GM23338 (cell line): ENCODE measurements at regions not wholly inside any gene's neighbourhood (a gene's known extent, or its start where the extent isn't known, plus 50 kb on each side); places are given as distances from the start of the nearest gene placed in this dataset.

ENCODE experiments used
- ATAC-seq: fragments of 200-7000 bp; cut with Tn5 transposase; 3 replicates; pipeline ENCODE4 v1.9.1; 2020
- DNase-seq: peaks from one replicate; pipeline ENCODE4 v3.0.0-alpha.2; 2015; ENCODE audit warnings: low spot score
- H2AFZ ChIP-seq: fragments of 200-600 bp; sonication (generic); 2 replicates; pipeline ENCODE4 v1.8.0; 2016; ENCODE audit warnings: antibody characterized with exemption, mild to moderate bottlenecking, moderate library complexity
- H3F3A ChIP-seq: fragments of 200-600 bp; sonication (generic); replicated peaks from 2 replicates; pipeline ENCODE4 v1.8.0; 2017; ENCODE audit warnings: antibody characterized with exemption, mixed run types, low read depth
- H3K27ac ChIP-seq: fragments of 200-600 bp; sonication (generic); 2 replicates; pipeline ENCODE4 v1.6.1; 2016; ENCODE audit warnings: low read depth
- H3K27me3 ChIP-seq: fragments of 200-600 bp; sonication (generic); 2 replicates; pipeline ENCODE4 v1.8.0; 2016; ENCODE audit warnings: mild to moderate bottlenecking, mixed run types, moderate library complexity; ENCODE audit not compliant: insufficient read depth
- H3K36me3 ChIP-seq: fragments of 200-600 bp; sonication (generic); 2 replicates; pipeline ENCODE4 v1.8.0; 2016; ENCODE audit warnings: mild to moderate bottlenecking; ENCODE audit not compliant: insufficient read depth
- H3K4me1 ChIP-seq: fragments of 200-600 bp; sonication (generic); 2 replicates; pipeline ENCODE4 v1.8.0; 2016; ENCODE audit warnings: mild to moderate bottlenecking, moderate library complexity; ENCODE audit not compliant: insufficient read depth
- H3K4me2 ChIP-seq: fragments of 200-600 bp; sonication (generic); 2 replicates; pipeline ENCODE4 v1.7.1; 2017; ENCODE audit warnings: mixed run types
- H3K4me3 ChIP-seq: fragments of 200-600 bp; sonication (generic); 2 replicates; pipeline ENCODE4 v1.6.1; 2016; ENCODE audit warnings: mixed run types
- H3K79me2 ChIP-seq: fragments of 200-600 bp; sonication (generic); replicated peaks from 2 replicates; pipeline ENCODE4 v1.8.0; 2017; ENCODE audit warnings: mild to moderate bottlenecking; ENCODE audit not compliant: insufficient read depth
- H3K9me2 ChIP-seq: fragments of 200-600 bp; sonication (generic); 2 replicates; pipeline ENCODE4 v1.8.0; 2017; ENCODE audit not compliant: insufficient read depth
- H4K20me1 ChIP-seq: fragments of 200-600 bp; sonication (generic); replicated peaks from 2 replicates; pipeline ENCODE4 v1.8.0; 2017; ENCODE audit warnings: mild to moderate bottlenecking; ENCODE audit not compliant: insufficient read depth
- H3K27ac Mint-ChIP-seq: 2 replicates; pipeline ENCODE4 v1.8.0; 2020; ENCODE audit warnings: inconsistent platforms, mild to moderate bottlenecking, moderate library complexity, mixed read lengths
- H3K27me3 Mint-ChIP-seq: 3 replicates; pipeline ENCODE4 v1.8.0; 2022; ENCODE audit warnings: low read depth, mild to moderate bottlenecking, moderate library complexity, mixed read lengths, inconsistent platforms; ENCODE audit not compliant: insufficient read depth, poor library complexity
- H3K36me3 Mint-ChIP-seq: 3 replicates; pipeline ENCODE4 v1.8.0; 2021; ENCODE audit warnings: low read depth, mild to moderate bottlenecking, inconsistent platforms, moderate library complexity, mixed read lengths
- H3K4me1 Mint-ChIP-seq: 3 replicates; pipeline ENCODE4 v1.8.0; 2020; ENCODE audit warnings: mild to moderate bottlenecking, inconsistent platforms, mixed read lengths
- H3K4me3 Mint-ChIP-seq: 3 replicates; pipeline ENCODE4 v1.8.0; 2021; ENCODE audit warnings: moderate library complexity, mild to moderate bottlenecking, inconsistent platforms, mixed read lengths
- H3K9me3 Mint-ChIP-seq: 3 replicates; pipeline ENCODE4 v1.8.0; 2020; ENCODE audit warnings: moderate library complexity, mild to moderate bottlenecking, inconsistent platforms, mixed read lengths
- CREB1 ChIP-seq: fragments of 250-450 bp; sonication (Bioruptor Pico); IDR thresholded peaks from 2 replicates; pipeline ENCODE4 v1.5.0; 2020; ENCODE audit warnings: low read depth, mild to moderate bottlenecking, moderate library complexity
- CTCF ChIP-seq, 2 experiments: fragments of 200-600 bp in 1 of 2; sonication (generic) in 1 of 2; conservative IDR thresholded peaks; 2 replicates each; pipeline versions ENCODE4 v1.5.1 to v1.6.1; 2016 to 2017; ENCODE audit warnings: antibody characterized with exemption in 2 of 2, low read depth in 2 of 2, mild to moderate bottlenecking in 2 of 2, moderate library complexity in 1 of 2
- ETS1 ChIP-seq: IDR thresholded peaks from 2 replicates; pipeline ENCODE4 v1.6.1; 2016; ENCODE audit warnings: antibody characterized with exemption
- EZH2 ChIP-seq: fragments of 200-600 bp; sonication (generic); IDR thresholded peaks from one replicate; pipeline ENCODE4 v1.8.0; 2017; ENCODE audit warnings: antibody characterized with exemption, mild to moderate bottlenecking, low read depth; ENCODE audit not compliant: unreplicated experiment
- EZH2phosphoT487 ChIP-seq: fragments of 200-600 bp; sonication (generic); IDR thresholded peaks from one replicate; pipeline ENCODE4 v1.8.1; 2018; ENCODE audit warnings: antibody characterized with exemption; ENCODE audit not compliant: unreplicated experiment
- JUNB ChIP-seq: IDR thresholded peaks from one replicate; pipeline ENCODE4 v1.6.1; 2016; ENCODE audit warnings: antibody characterized with exemption; ENCODE audit not compliant: unreplicated experiment
- NANOG ChIP-seq: IDR thresholded peaks from 2 replicates; pipeline ENCODE4 v1.6.1; 2016; ENCODE audit warnings: antibody characterized with exemption, borderline replicate concordance
- POLR2AphosphoS5 ChIP-seq: IDR thresholded peaks from 2 replicates; pipeline ENCODE4 v1.6.1; 2016; ENCODE audit warnings: antibody characterized with exemption, low read depth
- STAT1 ChIP-seq: IDR thresholded peaks from one replicate; pipeline ENCODE4 v1.6.1; 2016; ENCODE audit warnings: antibody characterized with exemption; ENCODE audit not compliant: unreplicated experiment
- ZNF114 ChIP-seq: fragments of 250-450 bp; sonication (Bioruptor Pico); IDR thresholded peaks from 2 replicates; pipeline ENCODE4 v1.5.0; 2020; ENCODE audit warnings: mild to moderate bottlenecking, moderate library complexity
- ZNF331 ChIP-seq: fragments of 250-450 bp; sonication (Bioruptor Pico); IDR thresholded peaks from 2 replicates; pipeline ENCODE4 v1.5.0; 2020; ENCODE audit warnings: low read depth, mild to moderate bottlenecking, moderate library complexity
- ZNF462 ChIP-seq: fragments of 250-450 bp; sonication (Bioruptor Pico); IDR thresholded peaks from 2 replicates; pipeline ENCODE4 v1.5.0; 2020; ENCODE audit warnings: mild to moderate bottlenecking, moderate library complexity
- TF ChIP-seq, protein P1 (sequence below): IDR thresholded peaks from one replicate; pipeline ENCODE4 v1.6.1; 2018; ENCODE audit warnings: antibody characterized with exemption; ENCODE audit not compliant: unreplicated experiment

- H4K20me1 ChIP-seq = no peaks in the 10 kb centered on the region
- no peak overlapping the region for H3K4me3 ChIP-seq
- H3K27me3 ChIP-seq = no peaks in the 10 kb centered on the region
- DNase-seq (no peak), ATAC-seq (no peak)
- Mint-ChIP-seq H3K27ac (no peak overlapping the region), H3K27me3 (no peaks in the 10 kb centered on the region), H3K4me1 (peaks cover 10% of the 10 kb centered on the region), H3K9me3 (no peaks in the 10 kb centered on the region), H3K4me3 (no peak overlapping the region), H3K36me3 (no peaks in the 10 kb centered on the region)
- no peak overlapping the region for H3K27ac ChIP-seq
- H3K4me2 ChIP-seq = no peak overlapping the region
- no peak overlapping the region for H2AFZ ChIP-seq
- TF ChIP-seq, protein P1, sequence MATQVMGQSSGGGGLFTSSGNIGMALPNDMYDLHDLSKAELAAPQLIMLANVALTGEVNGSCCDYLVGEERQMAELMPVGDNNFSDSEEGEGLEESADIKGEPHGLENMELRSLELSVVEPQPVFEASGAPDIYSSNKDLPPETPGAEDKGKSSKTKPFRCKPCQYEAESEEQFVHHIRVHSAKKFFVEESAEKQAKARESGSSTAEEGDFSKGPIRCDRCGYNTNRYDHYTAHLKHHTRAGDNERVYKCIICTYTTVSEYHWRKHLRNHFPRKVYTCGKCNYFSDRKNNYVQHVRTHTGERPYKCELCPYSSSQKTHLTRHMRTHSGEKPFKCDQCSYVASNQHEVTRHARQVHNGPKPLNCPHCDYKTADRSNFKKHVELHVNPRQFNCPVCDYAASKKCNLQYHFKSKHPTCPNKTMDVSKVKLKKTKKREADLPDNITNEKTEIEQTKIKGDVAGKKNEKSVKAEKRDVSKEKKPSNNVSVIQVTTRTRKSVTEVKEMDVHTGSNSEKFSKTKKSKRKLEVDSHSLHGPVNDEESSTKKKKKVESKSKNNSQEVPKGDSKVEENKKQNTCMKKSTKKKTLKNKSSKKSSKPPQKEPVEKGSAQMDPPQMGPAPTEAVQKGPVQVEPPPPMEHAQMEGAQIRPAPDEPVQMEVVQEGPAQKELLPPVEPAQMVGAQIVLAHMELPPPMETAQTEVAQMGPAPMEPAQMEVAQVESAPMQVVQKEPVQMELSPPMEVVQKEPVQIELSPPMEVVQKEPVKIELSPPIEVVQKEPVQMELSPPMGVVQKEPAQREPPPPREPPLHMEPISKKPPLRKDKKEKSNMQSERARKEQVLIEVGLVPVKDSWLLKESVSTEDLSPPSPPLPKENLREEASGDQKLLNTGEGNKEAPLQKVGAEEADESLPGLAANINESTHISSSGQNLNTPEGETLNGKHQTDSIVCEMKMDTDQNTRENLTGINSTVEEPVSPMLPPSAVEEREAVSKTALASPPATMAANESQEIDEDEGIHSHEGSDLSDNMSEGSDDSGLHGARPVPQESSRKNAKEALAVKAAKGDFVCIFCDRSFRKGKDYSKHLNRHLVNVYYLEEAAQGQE = no peak
- TF ChIP-seq ZNF462 (CRISPR knock-in tag) = no peak
- TF ChIP-seq EZH2 = no peak
- TF ChIP-seq CREB1 (CRISPR knock-in tag) = no peak
- TF ChIP-seq STAT1 = no peak
- no peak for TF ChIP-seq POLR2AphosphoS5
- TF ChIP-seq ETS1 = no peak
- TF ChIP-seq CTCF (conservative IDR thresholded peaks at IDR 0.05; ENCODE audit: low read depth in 2 of 2) = no peak
- no peak for TF ChIP-seq JUNB
- TF ChIP-seq ZNF114 (CRISPR knock-in tag) = no peak
- TF ChIP-seq ZNF331 (CRISPR knock-in tag) = no peak
- no peak for TF ChIP-seq NANOG
- TF ChIP-seq EZH2phosphoT487 = no peak
- H3K79me2 ChIP-seq = no peaks in the 10 kb centered on the region
- H3K4me1 ChIP-seq = no peaks in the 10 kb centered on the region; the same call in 1 of the 2 replicates
- no peaks in the 10 kb centered on the region for H3K36me3 ChIP-seq
- no peaks in the 10 kb centered on the region for H3K9me2 ChIP-seq
- H3F3A ChIP-seq = no peaks in the 10 kb centered on the region
Observed at GRCh38 chr14:49497267-49497666, 88.9 kb downstream of the RPS29 start.
